ENCODE measurements at regions not wholly inside any gene's neighbourhood (a gene's known extent, or its start where the extent isn't known, plus 50 kb on each side); places are given as distances from the start of the nearest gene placed in this dataset.

- no peak for TF ChIP-seq CTCF (IDR thresholded peaks at IDR 0.05)
- no peak for TF ChIP-seq POLR2A (IDR thresholded peaks at IDR 0.05)
- TF ChIP-seq POLR2AphosphoS5 (IDR thresholded peaks at IDR 0.05), result no peak
Observed at GRCh38 chr6:169999367-169999766, 247.9 kb downstream of the ERMARD start.

All from upper lobe of left lung (tissue), 4 donors.